GM18867 (cell line): ENCODE measurements at regions not wholly inside any gene's neighbourhood (a gene's known extent, or its start where the extent isn't known, plus 50 kb on each side); places are given as distances from the start of the nearest gene placed in this dataset.
"Not testable (repeated sequence)": the region's sequence is repeated elsewhere in the genome, so short reads cannot be mapped to it uniquely, and the experiment has no call there.

ENCODE experiments used
- ATAC-seq: cut with Tn5 transposase; IDR thresholded peaks from one replicate; pipeline ENCODE4 v1.9.1; 2021; ENCODE audit warnings: mild to moderate bottlenecking, moderate library complexity; ENCODE audit not compliant: unreplicated experiment

DNA sequence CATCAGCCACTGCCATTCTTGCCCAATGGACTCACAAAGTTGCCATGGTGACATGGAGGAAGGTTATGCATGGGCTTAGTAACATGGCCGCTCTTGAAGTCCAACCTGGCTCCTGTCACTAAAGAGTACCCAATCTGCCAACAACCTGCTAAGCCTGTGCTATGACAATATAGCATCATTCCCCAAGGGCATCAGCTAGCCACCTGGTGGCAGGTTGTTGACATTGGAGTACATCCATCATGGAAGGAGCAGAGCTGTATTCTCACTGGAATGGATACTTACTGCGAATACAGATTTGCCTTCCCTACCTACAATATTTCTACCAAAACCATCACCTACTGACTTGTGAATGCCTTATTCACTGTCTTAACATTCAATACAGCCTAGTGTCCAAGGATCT is 138.9 kb upstream of the RORA start:
- ATAC-seq, result no peak

DNA sequence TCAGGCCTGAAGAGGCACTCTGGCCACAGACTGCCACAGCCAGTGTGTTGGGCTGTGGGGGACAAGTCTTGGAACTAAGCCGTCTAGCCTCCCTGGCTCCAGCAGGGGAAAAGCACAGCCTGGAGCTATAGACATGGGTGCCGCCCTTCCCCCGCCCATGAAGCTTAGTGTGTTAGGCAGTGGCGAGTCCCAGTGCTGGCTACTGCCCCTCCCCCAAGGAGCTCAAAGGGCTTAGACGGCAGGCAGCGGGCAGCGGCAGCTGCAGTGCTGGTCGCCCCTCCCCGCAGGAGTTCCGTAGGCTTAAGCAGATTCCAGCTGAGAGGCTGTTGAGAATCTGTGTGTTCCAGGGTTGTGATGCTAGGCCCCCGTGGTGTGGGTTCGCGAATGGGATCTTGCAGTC is 135.8 kb upstream of the RORA start:
- ATAC-seq, result no peak

DNA sequence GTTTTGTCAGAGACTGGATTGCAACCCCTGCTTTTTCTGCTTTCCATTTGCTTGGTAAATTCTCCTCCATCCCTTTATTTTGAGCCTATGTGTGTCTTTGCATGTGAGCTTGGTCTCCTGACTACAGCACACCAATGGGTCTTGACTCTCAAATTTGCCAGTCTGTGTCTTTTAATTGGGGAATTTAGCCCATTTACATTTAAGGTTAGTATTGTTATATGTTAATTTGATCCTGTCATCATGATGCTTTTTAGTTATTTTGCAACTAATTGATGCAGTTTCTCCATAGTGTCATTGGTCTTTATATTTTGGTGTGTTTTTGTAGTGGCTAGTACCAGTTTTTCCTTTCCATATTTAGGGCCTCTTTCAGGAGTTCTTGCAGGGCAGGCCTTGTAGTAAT is 133.8 kb upstream of the RORA start:
- not testable (repeated sequence) for ATAC-seq

DNA sequence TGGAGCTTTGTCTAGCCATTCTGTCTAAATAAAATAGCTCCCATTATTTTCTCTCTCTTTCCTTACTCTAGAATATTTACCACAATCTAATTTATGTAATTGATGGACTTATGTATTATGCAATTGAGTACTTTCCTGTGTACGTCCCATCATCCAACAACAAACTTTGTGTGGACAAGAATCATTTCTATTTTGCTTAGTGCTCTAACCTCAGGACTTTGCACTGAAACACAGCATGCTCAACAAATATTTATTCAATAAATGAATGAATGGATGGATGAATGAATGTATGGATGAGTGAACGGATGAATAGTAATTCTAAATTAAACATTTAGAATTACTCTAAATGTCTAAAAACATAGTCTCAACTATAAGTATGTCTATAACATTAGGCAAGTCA is 115.2 kb upstream of the RORA start:
- ATAC-seq, result no peak

DNA sequence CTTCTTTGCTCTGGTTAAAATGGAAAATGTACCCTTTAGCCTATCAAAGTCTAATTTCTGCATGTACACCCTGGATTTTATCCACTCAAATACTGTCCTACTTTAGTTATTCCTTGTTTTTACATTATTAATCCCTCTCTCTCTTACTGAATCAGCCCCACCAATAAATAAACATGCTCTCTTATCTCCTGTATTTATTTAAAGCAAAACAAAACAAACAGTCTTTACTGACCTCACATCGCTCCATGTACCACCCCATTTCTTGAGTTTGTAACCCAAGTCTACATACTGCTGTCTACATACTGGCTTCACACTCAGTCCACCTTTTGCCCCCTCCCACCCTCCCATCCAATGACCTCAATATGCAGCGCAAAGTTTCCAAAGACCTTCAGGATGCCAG is 113.3 kb upstream of the RORA start:
- no peak for ATAC-seq

DNA sequence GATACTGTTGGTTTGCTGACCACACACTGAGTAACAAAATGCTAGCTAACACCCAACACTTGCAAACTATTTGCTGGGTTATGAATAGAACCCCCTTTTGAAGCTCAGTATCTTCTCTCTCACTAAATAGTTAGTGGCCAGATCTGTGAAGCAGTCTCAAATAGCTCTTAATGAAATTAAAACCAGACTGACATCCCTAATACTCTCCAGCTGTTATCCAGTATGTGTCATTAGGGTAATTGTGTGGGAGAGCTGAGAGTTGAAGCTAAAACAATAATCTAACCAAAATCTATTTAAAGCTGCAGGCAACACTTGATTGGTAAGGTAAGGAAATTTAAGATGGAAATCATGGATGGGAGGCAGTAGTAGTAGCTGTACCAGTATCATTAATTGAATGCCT is 110.4 kb upstream of the RORA start:
- no peak for ATAC-seq

DNA sequence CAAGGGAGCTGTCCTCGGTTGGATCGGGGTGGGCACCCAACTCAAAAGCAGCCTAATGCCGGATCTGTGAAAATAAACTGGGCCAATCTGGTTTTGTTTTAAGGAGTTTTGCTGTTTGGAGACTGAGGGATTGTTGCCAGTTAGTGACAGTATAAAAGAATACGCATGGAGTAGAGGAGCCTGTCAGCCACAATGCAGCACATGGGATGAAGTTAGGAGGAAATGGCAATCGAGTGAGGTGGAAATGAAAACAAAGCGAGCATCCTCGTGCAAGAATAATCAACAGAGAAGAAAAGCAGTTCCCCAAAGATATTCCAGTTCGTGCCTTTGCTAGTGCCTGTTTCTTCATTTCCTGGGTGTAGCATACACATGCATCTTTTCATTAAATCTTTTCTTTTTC is 108.4 kb upstream of the RORA start:
- no peak for ATAC-seq

DNA sequence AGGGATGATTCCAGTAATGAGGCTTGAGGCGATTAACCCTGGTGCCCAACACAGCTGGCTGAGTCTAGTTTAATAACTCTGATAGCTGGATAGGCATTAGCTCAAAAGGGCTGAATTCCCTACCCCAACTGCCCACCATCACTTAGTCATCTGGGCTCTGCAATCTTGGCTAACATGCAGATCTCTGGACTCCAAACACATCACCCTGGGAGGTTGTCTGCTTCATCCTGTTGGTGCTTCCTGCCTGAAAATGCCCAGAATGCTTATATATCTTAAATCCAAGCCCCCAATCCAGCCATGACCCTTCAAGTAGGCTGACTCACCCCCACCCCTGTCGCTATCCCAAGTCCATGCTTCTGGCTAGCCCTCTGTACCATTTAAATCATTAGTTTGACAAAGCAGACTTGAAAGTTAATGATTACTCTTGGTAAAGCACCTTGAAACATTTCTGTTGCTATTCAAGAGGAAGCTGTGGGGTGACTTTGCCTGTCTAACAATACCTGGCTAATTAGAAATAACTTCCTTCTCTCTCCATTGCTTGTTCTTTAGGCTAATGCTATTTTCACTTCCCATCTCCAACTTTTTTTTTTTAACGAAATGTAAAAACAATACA is 107.0 kb upstream of the RORA start:
- no peak for ATAC-seq

DNA sequence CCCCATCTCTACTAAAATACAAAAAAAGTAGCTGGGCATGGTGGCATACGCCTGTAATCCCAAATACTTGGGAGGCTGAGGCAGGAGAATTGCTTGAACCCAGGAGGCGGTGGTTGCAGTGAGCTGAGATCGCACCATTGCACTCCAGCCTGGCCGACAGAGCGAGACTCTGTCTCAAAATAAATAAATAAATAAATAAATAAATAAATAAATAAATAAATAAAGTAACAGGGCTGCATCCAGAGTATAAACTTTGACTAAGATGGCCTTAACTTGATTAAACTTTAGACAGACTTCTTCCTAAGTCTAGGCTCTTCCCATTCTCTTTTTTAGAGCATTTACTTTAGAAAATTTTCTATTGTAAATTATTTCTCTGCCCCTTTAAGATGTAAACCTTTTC is 105.6 kb upstream of the RORA start:
- ATAC-seq, result not testable (repeated sequence)

DNA sequence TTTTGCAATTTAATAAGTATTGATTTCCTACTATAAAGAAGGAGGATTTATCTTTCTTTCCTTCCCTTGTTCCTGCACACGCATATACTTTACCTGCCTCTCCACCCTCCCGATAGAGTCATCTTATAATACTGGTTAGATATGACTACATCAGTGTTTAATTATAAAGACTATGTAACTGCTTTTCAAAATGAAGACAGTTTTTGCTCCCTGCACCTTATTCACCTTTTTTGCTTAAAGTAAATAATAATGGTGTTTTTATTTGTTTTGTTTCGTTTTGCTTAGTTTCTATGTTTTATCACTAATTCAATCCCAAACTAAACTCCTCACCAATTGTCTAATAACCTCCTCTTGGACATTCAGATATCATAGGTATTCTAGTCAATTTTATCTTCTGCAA is 101.9 kb upstream of the RORA start:
- no peak for ATAC-seq

DNA sequence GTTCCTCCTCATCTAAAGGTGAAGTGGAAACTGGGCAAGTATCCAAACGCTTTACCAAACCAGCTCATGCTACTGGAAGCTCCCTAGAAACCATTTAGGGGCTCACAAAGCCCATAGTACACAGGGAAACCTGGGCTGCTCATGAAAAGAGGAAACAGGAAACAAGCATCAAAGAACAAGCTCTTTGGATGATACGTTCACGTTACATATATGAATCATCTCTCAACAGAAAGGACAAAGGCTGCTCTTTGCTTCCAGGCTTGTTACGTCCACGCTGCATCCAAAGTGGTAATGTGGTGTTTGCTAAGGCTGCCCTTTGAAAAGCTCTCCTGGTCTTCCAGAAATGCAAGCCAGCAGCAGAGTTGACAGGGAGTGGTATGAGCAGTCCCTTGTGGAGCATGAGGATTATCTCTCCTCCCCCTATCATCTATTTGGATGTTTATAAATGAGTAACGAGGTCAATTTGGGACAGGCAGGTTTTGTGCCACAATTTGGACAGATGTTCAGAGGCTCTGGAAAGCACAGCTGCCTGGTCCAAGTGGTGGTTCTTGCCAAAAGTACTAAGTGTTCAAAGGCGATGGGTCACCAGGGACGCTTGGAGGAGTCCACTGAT is 98.0 kb upstream of the RORA start:
- ATAC-seq, result peak; percentile 47

DNA sequence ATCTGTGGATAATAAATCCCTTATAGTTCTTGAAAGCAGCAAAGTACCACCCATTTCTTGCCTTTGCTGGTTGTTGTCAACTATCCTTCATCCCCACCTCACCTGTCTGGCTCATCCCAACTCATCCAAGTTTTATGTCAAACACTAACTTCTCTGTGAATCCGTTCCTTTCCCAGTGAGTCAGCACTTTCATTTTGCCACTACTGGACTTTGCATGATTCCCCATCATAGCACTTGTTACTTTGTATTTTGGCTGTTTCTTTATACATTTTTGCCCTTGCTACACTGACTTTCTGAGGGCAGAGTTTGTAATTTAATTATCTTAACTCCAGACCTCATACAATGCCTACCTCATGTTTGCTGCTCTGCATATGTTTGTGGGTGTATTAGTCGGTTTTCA is 90.8 kb upstream of the RORA start:
- ATAC-seq, result no peak

DNA sequence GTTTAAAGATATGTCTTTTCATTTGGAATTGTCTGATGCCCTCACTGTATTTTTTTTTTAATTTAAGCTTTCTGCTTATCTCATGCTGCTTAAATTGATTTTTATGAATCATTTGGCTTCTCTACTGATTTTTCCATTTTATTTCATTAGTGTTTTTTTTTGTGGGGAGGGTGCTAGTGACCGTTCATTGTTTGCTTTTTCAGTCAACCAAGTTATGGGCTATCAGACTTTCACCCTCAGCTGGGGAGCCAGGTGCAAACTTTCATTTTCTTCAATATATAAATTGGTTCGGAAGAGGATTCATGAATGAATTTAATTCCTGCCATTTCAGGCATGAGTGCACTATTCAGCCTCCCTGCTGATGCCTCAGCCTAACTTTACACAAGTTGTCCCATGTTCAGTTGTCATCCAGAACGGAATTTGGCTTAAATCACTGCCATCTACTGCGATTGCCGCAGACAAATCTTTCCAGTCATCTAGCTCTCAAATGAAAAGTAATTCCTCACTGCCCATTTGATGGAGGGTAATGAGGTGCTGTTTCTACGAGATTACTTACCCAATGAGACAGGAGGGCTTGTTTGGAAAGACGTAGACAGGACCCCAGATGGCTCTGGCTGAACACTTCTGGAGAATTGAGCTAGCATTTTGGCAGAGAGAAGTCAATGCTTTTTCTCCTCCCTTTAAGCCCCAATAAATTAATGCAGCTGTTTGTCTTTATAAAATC is 89.9 kb upstream of the RORA start:
- ATAC-seq, result no peak

DNA sequence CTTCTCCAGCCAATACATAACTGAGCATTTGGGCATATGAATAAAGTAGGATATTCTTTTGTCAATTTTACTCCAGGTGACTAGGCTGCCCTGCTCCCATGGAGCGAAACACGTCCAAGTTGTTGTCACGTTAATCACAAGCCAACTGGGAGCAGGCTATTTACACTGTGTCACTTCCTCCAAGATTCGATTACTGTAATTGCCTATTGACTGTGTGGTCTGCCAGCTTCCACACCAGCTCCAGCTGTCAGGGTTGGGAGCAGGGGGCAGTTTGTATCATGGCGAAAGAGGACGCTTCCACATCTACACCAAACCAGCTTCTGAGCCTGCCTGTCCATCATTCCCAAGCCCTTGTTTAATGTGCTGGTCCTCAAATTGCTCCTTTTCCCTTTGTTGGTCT is 89.2 kb upstream of the RORA start:
- ATAC-seq, result no peak

DNA sequence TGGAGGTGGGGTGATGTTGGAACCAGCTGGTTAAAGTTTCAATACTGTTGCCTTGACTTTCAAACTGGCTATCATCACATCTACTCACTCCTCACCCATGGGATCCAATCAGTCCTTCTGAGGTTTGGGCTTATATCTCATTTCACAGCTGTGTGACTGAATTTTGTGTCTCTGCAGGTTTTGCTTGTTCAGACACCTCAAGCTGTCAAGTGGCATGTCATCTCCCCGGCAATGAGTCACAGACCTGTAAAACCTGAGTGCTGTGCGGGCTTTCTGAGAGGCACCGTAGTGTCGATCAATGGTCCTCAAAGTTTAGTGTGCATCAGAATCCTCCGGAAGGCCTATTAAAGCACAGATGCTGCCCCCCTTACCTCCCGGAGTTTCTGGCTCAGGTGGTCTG is 86.4 kb upstream of the RORA start:
- no peak for ATAC-seq

DNA sequence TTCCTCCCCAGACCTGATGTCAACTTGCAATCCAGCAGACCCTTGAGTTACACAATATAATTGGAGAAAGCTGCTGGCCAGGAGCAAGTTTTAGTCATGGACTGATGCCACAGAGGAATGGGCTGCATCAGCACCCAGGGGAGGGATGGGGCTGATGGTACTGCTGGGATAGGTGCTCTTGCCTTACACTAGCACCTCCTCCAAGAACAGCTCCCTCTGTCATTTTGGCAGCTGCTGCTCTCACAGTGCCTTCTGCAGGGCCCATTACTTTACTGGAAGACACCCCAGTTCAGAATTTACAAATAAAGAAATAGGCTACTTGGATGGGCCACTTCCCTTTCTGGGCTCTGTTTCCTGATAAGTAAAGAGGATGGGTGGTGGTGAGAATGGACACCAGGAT is 85.3 kb upstream of the RORA start:
- ATAC-seq, result no peak

DNA sequence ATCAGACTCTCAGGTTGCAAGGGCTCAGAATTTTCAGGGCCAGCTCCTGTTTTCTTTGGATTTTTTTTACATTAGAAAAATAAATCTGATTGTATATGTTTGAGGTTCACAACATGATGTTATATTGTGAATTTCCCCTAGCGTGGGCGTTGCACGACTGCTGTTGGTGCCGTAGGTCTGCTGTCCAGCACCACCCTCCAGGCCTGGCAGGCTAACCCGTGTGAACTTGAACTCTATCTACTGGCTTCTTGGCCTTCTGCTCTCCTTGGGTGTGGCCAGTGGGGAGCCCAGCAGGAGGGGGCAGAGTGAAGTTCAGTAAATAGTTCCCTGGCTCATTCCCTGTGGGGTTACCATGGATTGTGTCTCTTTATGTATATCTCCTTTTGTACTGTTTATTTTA is 80.5 kb upstream of the RORA start:
- ATAC-seq, result no peak

DNA sequence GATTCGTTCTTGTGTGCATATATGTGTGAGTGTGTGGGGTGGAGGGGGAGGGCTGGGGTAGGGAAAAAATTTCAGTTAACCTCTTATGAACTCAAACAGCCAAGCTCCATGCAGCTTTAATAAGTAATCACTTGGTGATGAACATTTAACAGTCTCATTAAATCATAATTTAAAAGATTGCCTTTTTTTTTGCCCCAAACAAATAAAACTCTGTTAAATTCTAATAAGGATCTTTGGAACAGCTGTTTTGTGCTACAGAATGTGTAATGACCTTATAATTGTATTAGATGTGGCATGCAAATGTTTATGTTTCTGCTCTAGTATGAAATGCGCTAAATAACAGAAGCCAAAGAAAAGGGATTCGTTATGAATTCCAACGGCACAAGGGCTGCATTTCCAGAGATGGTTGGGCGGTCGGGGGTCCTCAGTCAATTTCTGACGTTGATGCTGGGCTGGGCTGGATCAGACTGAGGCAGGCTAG is 80.0 kb upstream of the RORA start:
- no peak for ATAC-seq

DNA sequence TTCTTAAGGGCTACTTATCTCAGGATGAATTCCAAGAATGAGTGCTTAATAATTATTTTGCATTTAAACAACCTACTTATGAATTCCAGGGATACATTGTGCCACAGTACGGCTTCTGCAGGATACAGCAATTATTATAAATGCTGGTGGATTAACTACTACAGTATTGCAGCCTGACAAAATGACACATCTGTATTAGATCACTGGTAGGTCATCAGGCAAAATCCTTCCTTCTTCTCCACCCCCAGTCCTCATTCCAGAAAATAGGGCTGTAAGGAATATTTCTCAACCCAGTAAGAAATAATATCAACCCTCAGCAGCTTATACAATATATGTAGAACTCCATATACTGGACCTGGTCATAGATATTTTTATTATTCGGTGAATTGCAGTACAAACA is 79.3 kb upstream of the RORA start:
- ATAC-seq, result no peak

DNA sequence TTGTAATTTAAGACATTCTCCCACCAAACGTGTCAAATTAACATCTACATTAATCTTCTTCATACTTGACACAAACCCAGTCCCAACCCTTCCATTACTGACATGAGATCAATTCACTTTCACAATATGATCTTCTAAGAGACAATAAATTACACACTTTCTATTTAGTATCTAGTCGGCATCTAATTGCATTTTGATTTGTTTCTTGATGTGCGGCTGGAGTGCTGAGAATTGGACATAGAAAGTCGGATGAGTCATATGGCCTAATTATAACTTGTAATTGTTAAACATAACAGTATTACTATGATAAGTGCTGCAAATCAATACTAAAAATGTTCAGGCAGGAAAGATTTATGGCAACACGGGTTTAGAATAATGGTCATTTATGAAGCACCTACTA is 78.4 kb upstream of the RORA start:
- no peak for ATAC-seq

DNA sequence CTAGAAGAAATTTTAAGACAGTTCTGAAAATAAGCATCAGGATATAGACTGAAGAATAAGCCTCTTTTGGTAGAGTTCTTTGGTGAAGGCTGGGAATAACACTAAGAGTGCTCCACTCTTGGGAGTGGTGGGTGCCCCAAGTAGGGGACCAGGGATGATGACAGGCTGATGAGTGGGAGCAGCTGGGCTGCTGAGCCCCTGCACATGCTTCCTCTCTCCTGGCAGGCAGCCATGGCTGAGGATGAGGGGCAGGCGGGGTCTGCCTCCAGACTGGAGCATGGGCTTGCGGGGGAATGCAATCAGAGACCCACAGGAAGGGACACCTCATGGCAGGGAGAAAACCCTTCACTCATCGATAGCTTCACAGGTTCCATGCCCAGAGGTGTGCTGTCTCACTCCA is 72.6 kb upstream of the RORA start:
- no peak for ATAC-seq

DNA sequence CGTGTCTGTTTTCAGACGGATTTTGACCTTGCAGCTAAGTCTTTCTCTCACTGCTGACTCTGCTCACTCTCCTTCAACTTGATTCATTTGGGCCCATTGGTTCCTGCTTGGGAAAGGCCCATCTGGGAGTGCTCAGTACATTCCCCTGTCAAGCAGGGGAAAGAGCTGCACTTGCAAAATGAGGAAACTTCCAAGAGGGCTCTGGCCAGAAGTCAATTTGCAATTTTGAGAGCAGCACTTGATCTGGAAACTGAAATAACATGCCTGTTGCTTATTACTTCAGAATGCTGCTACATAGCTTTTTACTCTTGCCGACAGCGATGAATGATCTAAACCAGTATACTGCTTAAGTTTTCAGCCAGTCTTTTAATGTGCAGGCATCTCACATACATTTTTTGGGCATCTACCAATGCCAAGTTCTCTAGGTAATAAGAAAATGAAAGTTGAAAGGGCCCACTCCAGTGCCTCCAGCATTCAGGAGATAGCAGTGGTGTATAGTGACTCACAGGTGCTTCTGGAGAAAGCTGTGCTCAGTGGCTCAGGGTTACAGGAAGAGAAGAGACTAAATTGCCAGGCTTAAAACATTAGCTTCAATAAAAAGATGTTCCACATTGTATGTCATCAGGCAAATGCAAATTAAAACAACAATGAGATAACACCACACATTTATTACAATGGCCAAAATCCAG is 70.1 kb upstream of the RORA start:
- no peak for ATAC-seq
